NOMO-1 treated with DMSO at 0.1 percent for 48 hours (cell line): ENCODE measurements at regions not wholly inside any gene's neighbourhood (a gene's known extent, or its start where the extent isn't known, plus 50 kb on each side); places are given as distances from the start of the nearest gene placed in this dataset.

ENCODE experiments used
- DNase-seq: peaks from one replicate; lab custom pipeline; 2025; ENCODE audit not compliant: unreplicated experiment; lab: John Stamatoyannopoulos, UW

DNA sequence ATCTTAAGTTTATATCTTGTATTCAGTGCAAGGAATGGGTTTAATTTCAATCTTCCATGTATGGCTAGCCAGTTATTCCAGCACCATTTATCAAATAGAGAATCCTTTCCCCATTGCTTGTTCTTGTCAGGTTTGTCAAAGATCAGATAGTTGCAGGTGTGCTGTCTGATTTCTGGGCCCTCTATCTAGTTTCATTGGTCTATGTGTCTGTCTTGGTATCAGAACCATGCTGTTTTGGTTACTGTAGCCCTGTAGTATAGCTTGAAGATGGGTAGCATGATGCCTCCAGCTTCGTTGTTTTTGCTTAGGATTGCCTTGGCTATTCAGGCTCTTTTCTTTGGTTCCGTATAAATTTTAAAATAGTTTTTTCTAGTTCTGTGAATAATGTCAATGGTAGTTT, 200.0 kb downstream of the MANEA start:
- no peak for DNase-seq

DNA sequence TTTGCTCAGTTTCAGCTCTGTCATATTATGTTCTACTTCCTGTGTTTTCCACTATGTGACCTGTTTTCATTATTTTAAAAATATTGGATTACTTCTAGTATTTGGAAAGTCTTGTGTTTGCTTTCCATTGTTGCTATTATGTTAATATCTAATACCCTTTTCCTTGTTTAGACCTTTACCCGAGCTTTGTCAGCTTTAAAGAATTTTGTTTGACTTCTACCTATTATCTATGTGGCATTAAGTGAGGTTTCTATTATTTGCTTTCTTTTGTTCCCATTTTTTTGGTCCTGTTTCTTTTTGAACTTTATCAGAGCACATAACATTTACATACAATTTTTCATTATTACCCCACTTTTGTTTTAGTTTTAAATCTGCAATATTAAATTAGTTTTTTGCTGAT, 202.7 kb downstream of the MANEA start:
- no peak for DNase-seq

DNA sequence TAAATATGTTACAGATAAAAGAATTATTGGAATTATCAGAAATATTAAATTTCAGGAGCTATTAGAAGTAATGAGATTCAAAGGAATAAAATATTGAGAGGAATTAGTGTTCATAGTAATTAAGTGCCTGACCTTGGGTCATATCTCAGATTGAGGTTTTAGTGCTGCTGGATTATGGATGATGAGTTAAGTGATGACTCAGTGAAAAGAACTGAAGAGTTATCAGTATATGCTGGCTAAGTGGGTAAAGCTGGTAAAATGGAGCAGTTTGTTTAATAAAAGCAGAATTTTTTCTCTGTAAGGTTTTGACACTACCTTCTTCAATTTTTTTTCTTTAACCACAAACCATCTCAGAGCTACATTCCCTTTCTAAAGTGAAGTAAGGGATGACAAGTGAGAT, 206.7 kb downstream of the MANEA start:
- DNase-seq: no peak

DNA sequence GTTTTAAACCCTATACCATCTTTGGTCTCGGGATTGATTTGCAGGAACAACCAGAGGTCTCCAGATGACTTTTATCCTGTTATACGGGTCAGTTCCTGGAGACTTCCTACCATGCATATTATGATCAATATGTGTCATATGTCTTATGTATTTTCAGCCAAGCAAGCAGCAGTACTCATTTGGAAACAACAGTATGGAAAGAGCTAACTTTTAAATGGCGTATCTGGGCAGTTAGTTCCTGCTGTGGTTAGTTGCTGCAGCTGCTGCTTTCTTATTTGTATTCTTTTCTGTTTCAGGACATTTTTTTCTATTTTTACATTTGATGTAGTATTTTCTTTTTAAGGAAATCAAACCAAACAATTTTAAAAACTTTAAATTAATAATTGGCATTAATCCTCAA, 207.5 kb downstream of the MANEA start:
- DNase-seq: no peak

DNA sequence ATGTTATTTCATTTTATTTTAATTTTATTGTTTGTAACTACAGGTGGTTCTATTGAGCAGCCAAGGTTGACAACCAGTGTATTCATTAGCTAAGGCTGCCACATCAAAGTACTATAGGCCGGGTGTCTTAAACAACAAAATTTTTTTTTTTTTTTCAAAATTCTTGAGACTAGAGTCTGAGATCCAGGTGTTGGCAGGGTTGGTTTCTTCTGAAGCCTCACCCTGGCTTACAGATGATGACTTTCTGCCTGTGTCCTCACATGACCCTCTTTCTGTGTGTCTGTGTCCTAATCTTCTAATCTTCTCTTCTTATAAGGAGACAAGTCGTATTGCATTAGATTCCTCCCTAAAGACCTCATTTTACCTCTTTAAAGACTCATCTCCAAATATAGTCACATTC, 208.4 kb downstream of the MANEA start:
- no peak for DNase-seq

DNA sequence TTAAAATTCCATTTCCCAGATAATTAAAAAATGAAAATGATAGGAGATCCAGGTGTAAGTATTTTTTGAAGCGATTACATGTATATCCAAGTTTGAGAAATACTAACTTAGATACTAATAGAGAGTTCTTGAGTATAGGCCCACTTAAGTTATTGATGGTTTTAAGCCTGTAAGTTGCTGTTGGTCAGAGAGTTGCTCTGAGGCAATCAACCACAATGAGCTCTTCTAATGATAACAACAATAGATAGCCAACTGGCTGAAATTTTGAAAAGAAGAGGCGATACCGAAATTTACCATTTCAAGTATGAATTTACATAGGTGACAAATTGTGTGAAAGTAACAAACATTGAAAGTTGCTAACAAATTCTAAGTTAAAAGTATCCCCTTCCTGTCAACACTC, 209.5 kb downstream of the MANEA start:
- DNase-seq: no peak

DNA sequence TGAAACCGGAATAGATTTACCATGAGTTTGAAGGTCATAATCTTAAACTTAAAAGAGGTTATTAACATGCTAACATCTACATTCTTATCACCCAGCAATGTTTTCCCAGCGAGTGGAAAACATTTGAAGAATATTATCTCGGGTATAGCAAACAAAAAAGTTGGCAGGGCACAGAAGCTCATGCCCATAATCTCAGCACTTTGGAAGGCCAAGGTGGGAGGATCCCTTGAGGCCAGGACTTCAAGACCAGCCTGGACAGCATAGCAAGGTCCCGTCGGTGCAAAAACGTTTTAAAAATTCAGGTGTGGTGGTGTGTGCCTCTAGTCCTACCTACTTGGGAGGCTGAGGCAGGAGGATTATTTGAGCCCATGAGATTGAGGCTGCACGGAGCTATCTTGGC, 213.5 kb downstream of the MANEA start:
- no peak for DNase-seq

DNA sequence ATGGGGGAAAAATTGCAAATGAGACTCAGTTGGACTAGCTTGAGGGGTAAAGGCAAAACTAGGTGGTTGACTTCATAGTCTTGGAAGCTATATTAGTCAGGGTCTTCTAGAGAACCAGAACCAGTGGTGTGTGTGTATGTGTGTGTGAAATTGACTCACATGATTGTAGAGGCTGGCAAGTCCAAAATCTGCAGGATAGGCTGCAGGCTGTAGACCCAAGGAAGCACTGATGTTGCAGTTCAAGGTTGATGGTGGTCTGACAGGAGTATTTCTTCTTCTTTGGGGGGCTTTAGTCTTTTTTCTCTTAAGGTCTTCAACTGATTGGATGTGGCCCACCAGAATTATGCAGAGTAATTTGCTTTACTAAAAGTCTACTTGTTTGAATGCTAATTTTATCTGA, 217.4 kb downstream of the MANEA start:
- no peak for DNase-seq

DNA sequence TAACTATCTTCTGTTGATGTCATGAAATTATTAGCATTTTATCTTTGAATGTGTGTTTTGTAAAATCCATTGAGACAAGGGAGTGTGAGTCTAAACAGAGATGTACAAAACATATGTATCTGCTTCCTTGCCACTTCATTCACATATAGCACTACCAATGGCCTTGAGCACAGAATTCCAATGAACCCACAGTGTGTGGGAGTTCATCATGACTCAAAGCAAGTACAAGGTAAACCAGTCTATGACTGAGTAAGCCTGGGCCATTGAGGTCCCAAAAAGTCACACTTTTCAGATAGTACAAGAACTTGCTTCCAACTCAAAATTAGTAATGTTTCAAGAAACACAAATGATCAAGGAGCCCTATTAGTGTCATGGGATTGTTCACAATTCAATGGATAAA, 218.6 kb downstream of the MANEA start:
- DNase-seq: no peak

DNA sequence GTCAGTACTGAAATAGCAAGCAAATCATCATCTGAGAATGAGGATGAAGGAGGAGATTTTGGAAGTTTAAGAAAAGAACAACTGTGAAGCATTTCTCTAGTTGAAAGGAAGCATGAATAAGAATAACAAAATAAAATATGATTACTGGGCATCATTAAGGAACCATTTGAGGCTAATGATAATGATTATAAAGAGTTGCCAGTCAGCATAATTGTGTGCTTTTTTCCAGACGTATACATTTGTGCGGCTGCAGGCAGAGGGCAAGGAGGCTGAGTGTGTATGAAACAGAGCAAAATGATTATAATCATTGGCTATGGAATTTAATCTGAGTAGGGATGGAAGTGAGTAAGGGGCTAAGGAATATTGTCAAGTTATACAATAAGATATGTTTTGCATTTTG, 218.7 kb upstream of the FUT9 start:
- DNase-seq: no peak

DNA sequence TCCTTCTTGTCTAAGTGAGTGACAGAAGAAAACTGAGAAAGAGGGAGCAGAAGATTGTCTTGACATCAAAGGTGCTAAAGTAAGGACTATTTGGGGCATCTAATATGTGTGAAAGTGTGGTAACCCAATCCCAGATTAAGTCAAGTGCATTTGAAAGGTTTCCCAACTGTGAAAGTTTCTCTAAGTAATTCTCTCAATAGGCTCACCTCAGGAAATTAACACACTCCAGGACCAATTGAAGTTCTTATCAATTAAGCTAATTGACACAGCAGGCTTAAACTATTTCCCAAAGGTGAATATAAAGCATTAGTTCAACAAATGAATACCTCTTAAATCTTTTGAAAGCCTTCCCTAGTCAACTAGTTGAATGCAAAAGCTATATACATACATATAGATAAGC, 212.8 kb upstream of the FUT9 start:
- DNase-seq: no peak

DNA sequence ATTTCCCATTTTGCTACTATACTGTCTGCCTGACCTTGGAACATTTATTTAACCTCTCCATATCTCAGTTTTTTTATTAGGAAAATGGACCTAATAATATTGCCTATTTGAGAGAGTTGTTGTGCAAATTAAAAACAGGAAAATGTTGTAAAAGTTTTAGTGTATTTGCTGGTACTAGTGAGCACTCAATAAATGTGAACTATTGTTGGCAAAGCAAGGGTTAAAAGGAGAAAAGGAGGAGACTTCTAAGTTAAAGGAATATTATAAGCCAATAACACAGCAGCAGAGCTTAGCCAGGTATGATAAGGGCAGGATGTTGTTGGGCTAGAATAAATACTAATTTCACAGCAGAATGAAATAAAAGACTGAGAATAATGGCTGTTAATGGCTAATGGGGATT, 211.9 kb upstream of the FUT9 start:
- no peak for DNase-seq

DNA sequence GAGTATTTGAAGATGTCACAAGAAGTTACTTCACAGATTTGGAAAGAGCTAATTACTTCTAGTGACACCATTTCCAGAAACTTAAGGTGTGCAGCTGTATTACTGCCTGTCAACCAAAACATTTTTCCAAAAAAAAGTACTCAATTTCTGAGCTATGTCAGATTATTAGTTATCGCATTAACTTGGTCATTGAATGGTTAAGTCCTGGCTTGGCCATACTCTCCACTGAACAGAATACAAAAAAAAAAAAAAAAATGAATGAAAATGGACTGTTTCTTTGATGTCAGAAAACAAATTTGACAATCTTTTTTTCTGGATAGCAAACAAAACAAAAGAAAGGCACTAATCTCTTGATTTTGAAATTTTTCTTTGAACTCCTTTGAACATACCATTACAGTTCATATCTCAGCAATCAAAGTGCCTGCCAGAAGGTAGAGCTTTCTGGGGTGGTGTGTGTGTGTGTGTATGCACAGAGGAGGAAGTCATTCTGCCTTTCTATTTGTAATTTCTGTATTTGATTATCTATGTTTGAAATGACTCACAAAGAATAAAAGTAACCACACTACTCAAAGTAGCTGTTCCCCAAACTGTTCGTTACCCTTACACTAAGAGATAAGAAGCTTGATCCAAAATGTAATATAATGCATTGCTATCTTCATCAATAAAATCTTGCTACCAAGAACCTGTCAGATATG, 210.8 kb upstream of the FUT9 start:
- no peak for DNase-seq

DNA sequence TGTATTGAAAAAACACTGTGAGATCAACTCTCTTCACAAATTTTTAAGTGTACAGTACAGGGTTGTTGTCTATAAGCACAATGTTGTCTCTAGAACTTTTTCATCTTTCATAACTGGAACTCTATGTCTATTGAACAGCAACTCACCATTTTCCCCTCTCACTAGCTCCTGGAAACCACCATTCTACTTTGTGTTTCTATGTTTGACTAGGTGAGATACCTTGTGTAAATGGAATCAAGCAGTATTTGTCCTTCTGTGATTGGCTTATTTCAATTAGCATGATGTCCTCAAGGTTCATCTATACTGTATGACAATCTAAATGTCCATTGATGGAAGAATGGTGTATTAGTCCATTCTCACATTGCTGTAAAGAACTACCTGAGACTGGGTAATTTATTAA, 210.1 kb upstream of the FUT9 start:
- DNase-seq: no peak

DNA sequence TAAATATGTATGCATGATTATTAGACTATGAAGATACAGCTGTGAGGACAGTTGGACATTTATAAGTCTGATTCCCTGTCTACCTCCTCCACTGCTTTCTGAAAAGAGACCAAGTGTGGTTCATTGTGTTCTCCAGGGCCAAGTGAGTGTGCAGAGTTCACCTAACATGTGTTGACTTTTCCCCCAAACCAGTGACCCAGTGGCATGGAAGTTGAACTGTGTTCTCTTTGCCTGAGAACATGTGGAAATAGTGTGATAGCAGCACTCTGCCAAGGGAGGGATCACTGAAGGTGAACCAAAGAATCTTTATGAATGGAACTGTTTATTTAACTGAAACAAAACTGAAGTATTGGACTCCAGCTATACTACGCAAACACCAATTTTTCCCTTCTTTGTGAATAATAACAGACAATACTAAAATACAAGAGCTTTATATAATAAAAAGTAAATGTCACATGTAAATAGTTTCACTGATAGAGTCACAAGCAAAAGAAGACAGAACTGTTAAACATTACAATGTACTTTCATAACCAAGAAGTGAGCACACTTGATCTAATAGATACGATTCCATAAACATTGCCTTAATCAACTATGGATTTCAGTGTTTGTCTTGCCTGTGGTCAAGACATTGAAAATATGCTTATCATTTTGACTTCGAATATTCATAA, 200.3 kb upstream of the FUT9 start:
- no peak for DNase-seq

DNA sequence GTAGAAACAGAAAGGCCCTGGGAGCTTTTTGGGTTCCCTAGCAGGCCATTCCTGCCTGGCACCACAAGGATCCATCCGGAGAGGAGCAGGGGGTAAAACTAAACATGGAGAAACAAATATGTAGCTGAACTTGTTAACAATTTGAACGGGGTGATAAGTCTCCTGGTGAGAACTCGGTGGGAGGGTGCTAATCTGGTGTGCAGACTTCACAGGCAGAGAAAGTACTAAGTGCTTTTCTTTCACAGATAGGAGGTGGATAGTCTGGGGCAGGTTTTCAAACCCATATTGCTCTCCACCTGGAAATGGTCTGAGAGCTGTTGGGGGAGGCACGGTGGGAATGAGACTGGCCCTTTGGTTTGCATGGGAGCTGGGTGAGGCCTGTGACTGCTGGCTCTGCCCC, 196.3 kb upstream of the FUT9 start:
- no peak for DNase-seq

DNA sequence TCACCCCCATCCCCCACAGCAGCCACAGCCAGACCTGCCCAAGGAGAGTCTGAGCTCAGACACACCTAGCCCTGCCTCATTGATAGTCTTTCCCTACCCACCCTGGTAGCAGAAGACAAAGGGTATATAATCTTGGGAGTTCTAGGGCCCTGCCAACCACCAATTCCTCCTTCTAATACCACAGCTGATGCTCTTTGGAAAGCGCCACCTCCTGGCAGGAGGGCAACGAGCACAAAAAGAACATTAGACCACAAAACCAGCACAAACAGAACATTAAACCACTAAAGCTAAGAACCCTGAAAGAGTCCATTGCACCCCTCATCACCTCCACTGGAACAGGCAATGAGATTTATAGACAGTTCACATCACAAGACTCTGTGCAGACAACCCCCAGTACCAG, 195.8 kb upstream of the FUT9 start:
- DNase-seq: no peak

DNA sequence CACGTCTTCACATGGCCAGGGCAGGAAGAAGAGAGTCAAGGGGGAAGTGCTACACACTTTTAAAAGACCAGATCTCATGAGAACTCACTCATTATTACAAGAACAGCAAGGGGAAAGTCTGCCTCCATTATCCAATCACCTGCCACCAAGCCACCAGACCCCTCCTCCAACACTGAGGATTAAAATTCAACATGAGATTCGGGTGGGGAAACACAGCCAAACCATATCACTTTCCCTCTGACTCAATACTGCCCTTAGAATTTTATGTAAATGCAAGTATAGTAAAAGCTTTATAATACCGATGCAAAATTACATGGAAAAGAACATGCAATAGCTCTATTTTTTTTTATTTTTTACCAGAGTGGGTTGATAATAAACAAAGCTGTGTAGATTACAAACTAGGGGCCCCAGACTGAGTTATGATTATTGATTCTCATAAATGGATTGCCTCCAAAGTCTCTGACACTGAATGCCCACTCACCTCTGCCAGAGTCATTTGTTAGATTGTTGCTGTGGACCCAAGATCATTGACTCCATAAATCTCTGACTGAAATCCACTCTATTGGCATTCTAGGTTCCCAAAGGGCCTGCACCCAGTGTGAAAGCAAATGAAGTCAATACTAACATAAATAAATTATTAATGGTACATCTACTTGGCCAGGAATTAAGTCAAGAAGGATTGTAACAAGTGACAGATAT, 184.8 kb upstream of the FUT9 start:
- DNase-seq: no peak

DNA sequence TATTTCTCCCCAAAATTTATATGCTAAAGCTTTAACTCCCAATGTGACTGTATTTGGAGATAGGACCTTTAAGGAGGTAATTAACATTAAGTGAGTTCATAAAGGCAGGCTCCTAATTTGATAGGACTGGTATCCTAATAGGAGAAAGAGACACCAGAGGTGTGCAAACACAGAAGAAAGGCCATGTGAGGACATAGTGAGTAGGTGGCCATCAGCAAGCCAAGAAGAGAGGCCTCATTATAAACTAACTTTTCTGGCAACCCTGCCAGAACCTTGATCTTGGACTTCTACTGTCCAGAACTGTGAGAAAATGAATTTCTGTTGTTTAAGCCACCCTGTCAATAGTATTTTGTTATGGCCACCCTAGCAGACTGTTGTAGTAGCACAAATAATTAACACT, 177.9 kb upstream of the FUT9 start:
- DNase-seq: no peak

DNA sequence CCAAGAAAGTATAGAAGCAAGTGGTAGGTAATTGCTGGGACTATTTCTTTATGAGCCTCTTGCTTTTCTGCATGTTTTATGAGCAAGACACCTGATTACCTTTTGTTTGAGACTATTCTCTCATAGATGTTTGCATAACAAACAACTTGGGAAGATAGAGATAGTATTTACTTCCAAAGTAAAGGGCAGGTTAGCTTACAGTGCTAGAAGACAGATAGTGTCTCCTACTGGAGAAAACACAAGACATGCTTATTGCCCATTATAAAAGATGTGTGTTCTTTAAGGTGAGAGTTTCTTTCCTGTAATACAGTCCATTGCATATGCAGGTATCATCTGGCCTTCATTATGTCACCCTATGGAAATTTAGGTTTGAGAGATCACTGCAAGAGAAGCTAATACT, 174.2 kb upstream of the FUT9 start:
- DNase-seq: no peak

DNA sequence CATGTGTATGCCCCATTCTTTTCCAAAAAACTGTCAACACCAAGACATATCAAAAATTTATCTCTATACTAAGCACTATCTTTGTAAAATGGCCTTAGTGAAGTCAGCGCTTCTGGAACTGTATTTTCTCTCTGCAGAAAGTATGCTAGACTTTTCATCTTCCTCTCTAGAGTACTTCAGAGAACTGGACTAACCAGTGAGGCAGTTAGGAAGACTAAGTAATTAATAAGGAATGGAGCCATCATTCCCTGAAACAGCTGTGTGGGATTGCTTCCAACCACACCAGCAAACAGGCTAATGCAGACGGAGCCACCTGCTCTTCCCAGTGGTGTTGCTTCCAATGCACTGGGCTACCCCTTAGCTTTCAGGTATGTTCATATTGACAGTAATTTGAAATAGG, 169.1 kb upstream of the FUT9 start:
- DNase-seq: no peak

DNA sequence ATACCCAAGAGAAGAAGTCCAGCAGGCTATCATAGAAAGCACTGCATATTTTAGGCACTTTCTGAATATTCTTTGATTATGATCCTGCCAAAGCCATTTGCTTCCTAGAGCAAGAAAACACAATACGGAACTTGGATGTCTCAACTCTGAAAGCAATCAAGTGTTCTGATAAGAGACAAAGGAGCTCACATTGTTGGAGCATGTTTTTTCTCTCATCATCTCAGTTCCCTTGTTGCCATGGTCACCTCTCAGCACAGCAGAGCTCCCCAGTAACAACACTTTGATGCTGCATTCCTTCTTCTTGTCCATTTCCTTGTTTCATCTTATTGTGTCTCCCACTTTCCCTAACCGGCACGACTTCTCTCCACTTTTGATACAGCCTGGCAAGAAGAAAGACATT, 168.7 kb upstream of the FUT9 start:
- DNase-seq: no peak

DNA sequence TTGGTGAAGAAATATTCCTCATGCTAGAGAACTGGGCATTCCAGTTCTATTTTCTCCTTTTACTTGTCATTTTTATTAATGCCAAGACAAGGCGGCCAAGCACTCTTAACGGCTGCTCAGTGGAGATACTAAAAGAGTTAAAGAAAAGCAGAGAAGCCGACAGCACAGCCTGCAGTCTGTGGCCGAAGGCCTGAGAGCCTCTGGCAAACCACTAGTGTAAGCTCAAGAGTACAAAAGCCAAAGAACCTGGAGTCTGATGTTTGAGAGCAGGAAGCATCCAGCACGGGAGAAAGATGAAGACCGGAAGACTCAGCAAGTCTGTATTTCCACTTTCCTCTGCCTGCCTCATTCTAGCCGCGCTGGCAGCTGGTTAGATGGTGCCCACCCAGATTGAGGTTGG, 167.1 kb upstream of the FUT9 start:
- DNase-seq: no peak
